MV-4-11 (cell line): ENCODE measurements at regions not wholly inside any gene's neighbourhood (a gene's known extent, or its start where the extent isn't known, plus 50 kb on each side); places are given as distances from the start of the nearest gene placed in this dataset.
"Not testable (repeated sequence)": the region's sequence is repeated elsewhere in the genome, so short reads cannot be mapped to it uniquely, and the experiment has no call there.

ENCODE experiments used
- DNase-seq: peaks from one replicate; lab custom pipeline; 2025; lab: John Stamatoyannopoulos, UW

DNA sequence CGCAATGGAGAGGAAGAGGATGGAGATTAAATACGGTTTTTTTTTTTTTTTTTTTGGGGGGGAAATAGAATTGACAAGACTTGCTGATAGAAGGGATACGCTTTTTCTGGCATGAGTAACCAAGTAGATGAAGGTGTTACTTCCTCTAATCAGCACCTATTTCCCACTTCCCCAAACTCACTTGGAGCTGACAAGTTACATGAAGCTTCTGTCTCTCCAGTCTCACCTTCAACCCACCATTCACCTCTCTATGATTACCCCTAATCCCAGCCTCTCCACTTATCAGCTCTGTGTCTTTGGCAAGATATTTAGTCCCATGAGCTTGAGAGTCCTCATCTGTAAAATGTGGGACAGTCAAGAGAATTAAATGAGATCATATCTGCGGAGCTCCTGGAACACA is 185.9 kb upstream of the HS3ST3A1 start:
- DNase-seq = no peak

GRCh38 chr17:13788385-13788784 is 186.7 kb upstream of the HS3ST3A1 start:
- no peak for DNase-seq

DNA sequence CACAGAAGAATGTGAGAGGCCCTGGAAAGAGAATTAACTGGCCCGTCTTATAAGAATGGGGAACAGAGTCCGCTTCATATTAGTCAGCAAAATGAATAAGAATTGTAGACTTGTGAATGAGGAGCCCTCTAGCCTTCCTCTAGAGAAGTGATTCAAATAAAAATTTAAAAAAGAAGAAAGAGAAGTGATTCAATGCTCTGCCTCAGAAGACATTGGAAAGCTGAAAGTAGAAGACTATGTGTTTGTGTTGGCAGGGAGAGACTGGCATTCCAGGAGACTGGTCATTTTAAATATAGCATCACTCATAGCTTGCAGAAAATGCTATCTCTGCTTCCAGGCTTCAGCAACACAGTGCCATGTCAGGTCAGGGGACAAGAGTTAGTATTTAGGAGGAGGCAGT is 190.6 kb upstream of the HS3ST3A1 start:
- DNase-seq = peak; percentile 26

DNA sequence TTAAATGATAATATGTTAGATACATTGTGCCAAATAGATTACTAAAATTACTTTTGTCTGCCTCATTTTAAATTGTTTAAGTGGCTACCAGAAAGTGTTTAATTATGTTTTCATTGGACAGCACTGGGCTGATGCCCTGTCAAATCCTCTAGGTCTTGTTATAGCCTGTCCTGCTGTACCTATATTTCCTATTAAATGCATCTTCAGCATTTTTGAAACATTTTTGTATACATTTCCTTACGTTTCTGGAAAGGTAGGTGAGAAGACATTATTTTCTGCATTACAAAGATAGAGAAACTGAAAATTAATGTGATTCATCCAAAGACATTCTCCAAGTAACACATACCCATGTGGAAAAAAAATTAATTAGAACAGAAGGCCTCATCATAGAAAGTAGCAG is 192.2 kb upstream of the HS3ST3A1 start:
- no peak for DNase-seq

DNA sequence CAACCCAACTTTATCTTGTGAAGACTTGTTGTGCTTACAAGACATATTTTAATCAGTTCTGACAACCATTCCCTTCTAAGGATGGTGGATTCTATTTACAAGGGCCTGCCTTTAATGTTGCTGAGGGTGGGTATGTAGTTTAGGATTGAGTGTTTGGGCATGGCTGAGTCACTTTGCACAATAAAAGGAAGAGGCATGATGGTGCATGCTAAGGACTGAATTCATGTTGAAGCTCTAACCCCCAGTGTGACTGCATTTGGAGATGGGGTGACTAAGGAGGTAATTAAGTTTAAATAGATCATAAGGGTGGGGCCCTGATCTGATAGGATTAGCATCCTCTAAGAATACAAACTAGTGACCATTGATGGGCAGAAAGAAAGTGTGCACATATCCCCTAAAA is 196.1 kb upstream of the HS3ST3A1 start:
- no peak for DNase-seq

DNA sequence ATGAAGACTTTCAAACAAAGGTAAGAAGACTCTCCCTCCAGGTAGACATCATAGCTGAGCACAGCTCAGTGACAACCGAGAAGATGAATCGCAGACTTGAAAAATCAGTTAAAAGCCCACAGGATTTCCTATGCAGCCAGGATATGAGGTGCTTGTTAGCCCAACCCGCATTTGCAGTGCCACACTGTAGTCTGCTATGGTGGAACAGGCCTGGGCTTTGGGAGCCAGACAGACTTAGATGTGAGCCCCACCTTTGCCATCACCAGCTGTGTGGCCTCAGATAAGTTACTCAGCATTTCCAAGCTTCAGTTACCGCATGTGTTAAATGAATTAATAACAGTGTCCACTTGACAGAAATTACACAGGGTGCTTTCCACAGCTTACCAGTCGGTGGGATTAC is 204.4 kb upstream of the HS3ST3A1 start:
- no peak for DNase-seq

GRCh38 chr17:13807103-13807502 is 205.4 kb upstream of the HS3ST3A1 start:
- DNase-seq = no peak

GRCh38 chr17:13812350-13812749 is 210.6 kb upstream of the HS3ST3A1 start:
- no peak for DNase-seq

DNA sequence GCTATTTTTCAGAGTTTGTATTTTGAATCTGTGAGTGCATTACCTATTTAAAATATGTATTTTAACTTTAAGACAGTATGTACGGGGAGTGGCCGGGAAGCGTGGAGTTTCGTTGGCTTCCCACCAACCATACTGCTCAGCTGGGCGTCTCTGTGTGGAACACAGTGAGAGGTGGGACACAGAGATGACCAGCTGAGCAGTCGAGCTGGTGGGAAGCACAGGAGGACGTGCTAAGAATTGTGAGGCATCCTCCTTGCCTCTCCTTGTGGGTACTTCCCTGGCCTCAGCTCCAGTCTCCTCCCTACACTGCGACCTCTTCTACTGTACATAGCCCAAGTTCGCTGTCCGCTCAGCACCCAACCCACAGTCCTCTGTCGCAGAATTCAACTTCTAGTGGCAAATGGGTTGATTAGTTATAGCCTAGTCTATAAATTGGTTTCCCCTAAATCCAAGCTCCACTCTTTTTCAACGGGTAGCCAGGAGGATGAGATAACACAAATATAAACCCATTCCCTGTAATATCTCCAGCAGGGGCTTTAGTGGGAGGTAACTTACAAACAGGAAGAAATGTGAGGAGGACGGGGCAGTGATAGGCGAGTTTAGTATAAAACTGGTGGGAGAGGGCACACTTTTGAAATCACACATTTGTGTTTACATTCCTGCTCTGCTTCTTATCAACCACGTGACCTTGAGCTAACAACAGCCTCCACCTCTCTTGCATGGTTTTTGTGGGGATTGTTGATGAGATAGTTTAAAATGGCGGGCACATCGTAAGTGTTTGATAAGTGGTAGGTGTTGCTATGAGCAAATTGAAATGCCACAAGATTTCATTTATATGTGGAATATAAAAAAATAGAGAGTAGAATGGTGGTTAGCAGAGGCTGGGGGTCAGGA is 211.9 kb upstream of the HS3ST3A1 start:
- no peak for DNase-seq

- DNase-seq = no peak
Observed at GRCh38 chr17:13822700-13823099, 221.0 kb upstream of the HS3ST3A1 start.

DNA sequence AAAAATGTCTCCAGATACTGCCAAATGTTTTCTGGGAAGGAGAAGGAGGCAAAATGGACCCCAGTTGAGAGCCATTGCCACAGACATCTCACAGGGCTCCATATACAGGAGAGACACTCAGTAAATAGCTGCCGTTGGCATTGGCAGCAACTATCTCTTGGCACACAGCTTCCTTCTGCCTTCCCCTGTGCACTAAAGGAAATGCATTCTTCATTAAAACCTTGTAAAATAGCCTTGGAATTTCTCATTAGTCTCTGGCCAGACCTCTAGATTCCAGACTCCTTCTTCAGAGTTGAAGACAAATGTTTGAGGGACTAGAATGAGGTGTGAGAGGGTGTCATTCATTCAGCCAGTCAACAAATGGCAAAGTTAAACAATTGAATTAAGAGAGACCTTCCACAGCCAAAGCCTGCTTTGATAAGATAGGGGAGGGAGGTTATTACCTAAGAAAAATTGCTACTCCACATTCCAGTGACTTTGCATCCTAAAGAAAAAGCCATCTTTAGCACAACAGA is 223.9 kb upstream of the HS3ST3A1 start:
- no peak for DNase-seq

GRCh38 chr17:13827118-13827517 is 225.4 kb upstream of the HS3ST3A1 start:
- DNase-seq = no peak

DNA sequence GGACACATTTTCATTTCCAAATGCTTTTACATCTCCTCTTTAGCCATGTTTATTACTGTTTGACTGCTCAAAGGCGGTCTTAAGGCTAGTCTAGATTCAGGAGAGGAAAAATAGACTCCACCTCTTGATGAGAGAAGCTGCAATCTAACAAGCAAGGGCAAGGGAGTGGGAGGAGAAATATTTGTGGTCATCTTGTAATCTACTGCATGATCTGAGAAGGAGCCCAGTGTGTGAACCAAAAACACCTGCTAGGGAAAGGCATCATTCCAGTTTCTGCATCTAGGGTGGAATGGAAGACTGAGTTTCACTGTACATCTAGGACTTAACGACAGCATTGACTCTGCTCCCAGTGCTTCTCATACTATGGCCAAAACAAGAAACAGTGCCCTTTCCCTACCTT is 232.2 kb upstream of the HS3ST3A1 start:
- no peak for DNase-seq

DNA sequence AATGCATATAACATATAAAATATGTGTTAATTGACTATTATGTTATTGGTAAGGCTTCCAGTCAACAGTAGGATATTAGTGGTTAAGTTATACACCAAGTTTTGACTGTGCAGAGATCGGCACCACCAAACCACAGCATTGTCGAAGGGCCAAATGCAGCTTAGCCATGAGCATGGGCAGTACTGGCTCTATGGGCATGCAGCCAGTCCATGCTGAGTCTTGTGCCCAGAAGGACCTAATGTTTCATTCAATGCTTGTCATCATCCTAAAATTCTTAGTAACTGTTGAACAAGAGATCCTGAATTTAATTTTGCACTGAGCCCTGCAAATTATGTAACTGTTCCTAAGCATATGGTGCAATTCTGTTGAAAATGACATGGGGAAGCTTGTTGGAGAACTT is 233.4 kb upstream of the HS3ST3A1 start:
- DNase-seq = no peak

DNA sequence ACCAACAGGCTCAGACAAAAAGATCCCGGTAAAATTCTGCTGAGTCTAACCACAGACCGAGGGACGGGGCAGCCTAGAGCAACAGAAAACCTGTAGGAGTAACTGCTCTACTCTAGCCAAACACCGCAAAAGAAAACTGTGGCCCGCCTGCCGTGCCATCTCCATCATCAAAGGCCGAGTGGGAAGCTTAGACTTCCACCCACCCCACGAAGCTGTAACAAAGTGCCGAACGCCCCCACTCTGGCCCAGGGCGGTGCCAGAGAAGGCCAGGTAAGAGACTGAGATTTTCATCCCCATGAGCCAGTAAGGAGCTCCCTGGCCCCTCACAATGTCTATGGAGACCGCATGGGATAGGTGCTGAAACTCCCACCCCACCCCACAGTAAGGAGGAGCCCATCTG is 231.9 kb upstream of the COX10 start:
- DNase-seq = no peak

DNA sequence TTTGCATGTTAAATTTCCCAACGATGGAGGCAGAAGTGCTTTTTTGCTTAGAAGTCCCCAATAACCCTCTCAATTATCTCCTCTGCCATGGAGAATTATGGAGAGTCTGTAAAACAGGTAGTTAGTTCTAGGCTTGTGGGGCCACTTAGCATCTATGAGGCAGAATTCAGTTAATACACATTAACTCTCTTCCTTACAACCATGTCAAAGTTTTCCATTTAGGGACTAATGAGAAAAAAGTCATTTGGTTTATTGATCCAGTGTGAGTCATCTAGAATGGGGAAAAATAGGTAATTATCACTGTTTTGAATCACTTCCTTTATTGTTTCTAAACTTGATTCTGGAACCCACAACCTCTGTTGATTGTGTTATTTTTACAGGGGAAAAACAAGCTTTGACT is 229.1 kb upstream of the COX10 start:
- no peak for DNase-seq

GRCh38 chr17:13843862-13844635 is 225.3 kb upstream of the COX10 start:
- DNase-seq = no peak

DNA sequence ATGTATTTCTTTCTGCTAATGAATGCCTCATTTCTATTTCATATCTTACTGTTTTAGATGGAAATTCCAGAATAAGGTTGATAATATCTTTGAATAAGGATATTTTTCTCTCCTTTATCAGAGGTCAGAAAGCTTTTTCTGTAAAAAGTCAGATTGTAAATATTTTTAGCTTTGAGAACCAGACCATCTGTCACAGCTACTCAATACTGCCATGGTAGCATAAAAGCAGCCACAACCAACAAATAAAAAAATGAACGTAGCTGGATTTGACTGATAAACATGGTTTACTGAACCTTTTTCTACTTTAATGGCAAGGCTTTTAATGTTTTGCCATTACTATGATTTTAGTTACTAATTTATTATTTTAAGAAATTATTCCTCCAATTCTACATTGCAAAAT is 217.4 kb upstream of the COX10 start:
- no peak for DNase-seq

DNA sequence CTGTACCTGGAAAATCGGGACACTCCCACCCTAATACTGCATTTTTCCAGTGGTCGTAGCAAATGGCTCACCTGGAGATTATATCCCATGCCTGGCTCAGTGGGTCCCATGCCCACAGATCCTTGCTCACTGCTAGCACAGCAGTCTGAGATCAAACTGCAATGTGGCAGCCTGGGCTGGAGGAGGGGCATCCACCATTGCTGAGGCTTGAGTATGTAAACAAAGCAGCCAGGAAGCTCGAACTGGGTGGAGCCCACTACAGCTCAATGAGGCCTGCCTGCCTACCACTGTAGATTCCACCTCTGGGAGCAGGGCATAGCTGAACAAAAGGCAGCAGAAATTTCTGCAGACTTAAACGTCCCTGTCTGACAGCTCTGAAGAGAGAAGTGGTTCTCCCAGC is 213.6 kb upstream of the COX10 start:
- not testable (repeated sequence) for DNase-seq

GRCh38 chr17:13862346-13862745 is 207.0 kb upstream of the COX10 start:
- DNase-seq = peak; percentile 93

GRCh38 chr17:13863436-13863835 is 205.9 kb upstream of the COX10 start:
- DNase-seq = no peak

DNA sequence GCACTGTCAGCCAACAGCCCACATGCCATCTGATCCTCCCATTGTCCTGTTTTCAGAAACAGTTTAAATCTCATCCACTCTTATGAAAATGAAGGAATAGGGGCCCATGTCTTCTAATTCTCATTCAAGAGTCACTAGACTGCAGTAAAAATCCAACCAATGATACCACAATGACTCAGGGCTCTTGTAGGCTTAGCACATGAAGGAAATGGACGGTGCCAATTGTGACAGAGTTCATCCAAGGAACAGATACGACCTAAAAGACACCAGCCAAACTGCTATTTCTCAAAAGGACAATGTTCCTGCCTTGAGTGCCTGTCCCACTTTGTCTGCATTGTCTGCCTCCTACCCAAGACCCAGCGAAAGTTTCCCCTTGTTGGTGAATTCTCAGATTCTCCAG is 204.8 kb upstream of the COX10 start:
- peak; percentile 87 for DNase-seq

GRCh38 chr17:13865650-13866049 is 203.7 kb upstream of the COX10 start:
- no peak for DNase-seq
